AG09309 (cell line): ENCODE measurements at regions not wholly inside any gene's neighbourhood (a gene's known extent, or its start where the extent isn't known, plus 50 kb on each side); places are given as distances from the start of the nearest gene placed in this dataset.

Experiments used
- DNase-seq: peaks from one replicate; pipeline ENCODE4 v3.0.0-alpha.2; 2010; ENCODE audit warnings: low read depth
- H3K4me3 ChIP-seq: 2 replicates; pipeline ENCODE4 v1.5.1; 2011; ENCODE audit warnings: mild to moderate bottlenecking, low read depth, low read length, moderate library complexity; ENCODE audit not compliant: control insufficient read depth
- TF ChIP-seq, protein P1 (sequence below): IDR thresholded peaks from 2 replicates; pipeline ENCODE4 v1.5.1; 2011; ENCODE audit warnings: mild to moderate bottlenecking, low read depth, low read length, inconsistent platforms; ENCODE audit not compliant: insufficient read depth, control insufficient read depth; ENCODE audit errors: missing control alignments

DNA sequence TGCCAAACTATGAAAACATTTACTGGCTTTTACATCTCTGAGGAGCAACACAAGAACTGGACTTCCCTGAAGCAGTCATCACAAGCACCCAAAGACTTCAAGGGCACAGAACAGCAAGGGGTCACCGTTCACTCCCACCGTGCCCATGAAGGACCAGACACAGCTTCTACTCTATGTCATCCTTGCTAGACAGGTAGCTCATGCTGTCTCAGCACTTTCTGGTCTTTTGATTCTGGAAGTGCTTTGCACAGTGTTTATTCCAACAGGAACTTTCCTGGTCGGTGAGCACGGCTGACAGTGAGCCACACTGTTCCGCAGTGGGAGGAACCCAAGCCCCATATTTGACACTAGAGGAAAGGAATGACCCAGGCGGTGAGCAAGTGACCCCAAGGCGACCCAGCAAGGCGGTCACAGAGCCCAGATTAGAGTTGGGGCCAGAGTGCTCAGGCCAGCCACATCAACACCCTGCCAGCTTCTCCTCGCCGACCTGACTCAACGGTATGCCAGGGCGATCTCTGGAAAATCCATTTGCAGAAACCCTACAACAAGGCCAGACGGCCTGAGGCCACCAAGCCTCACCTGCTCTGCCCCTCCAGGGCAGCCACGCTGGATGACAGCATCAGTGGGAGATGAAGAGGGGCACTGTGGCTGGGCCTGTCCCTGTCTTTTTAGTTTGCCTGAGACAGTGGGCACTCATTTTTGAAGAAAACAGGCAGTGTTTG lies 318.6 kb downstream of the TCERG1L start:
- DNase-seq, result no peak
- TF ChIP-seq, protein P1, sequence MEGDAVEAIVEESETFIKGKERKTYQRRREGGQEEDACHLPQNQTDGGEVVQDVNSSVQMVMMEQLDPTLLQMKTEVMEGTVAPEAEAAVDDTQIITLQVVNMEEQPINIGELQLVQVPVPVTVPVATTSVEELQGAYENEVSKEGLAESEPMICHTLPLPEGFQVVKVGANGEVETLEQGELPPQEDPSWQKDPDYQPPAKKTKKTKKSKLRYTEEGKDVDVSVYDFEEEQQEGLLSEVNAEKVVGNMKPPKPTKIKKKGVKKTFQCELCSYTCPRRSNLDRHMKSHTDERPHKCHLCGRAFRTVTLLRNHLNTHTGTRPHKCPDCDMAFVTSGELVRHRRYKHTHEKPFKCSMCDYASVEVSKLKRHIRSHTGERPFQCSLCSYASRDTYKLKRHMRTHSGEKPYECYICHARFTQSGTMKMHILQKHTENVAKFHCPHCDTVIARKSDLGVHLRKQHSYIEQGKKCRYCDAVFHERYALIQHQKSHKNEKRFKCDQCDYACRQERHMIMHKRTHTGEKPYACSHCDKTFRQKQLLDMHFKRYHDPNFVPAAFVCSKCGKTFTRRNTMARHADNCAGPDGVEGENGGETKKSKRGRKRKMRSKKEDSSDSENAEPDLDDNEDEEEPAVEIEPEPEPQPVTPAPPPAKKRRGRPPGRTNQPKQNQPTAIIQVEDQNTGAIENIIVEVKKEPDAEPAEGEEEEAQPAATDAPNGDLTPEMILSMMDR, result no peak

DNA sequence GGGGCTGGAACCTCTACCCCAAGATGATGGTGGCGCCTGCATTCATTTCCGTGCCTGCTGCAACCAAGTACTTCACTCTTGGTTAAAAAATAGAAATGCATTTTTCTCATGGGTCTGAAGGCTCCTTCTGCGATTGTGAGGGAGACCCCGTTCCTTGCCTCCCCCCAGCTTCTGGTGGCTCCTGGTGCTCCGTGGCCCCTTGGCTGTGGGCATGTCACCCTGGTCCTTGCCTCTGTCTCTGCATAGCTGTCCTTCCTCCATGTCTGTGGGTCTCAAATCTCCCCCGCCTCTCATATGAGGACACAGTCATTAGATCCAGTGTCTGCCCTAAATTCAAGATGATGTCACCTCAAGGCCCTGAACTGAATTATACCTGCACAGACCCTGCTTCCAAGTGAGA lies 317.9 kb downstream of the TCERG1L start:
- DNase-seq, result no peak
- TF ChIP-seq, protein P1, result no peak
- no peak overlapping the region for H3K4me3 ChIP-seq

More for the DNA sequence above, 318.6 kb downstream of the TCERG1L start:
- H3K4me3 ChIP-seq, result no peak overlapping the region

DNA sequence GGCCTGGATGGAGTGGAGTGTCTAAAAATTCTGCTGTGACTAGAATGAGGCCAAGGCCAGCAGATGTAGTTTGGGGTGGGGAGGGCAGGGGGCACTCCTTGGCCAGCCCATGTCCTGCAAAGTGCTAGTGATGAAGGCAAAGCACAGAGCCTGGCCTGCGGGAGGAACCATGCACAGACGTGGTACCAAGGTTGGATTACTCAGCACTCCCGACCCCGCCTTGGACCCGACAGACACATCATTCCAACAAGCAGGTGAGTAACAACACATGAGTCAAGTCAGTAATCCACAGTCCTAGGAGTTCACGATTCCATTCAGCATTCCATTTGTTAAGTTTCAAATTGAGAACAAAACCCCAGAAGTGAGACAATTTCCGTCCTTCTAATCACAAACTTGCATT lies 317.3 kb downstream of the TCERG1L start:
- TF ChIP-seq, protein P1, result no peak
- no peak overlapping the region for H3K4me3 ChIP-seq
- DNase-seq, result no peak

DNA sequence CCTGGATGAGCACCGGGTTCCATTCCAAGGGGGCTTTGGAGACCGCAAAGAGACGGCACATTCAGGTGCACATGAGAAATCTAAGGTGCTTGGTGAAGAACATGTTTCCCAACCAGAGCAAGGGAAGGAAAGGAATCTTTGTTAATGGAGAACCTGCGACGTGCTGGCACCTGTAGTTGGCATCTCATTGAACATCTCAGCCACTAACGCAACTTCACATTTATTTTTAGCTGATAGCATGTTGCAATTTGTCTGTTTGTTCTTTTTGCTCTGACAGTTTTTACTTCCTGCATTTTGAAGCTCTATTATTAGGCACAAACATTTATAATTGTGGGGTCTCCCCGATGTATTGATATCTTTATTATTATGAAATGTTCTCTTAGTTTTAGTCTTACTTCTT lies 316.7 kb downstream of the TCERG1L start:
- H3K4me3 ChIP-seq, result no peak overlapping the region
- DNase-seq, result no peak
- TF ChIP-seq, protein P1, result no peak

DNA sequence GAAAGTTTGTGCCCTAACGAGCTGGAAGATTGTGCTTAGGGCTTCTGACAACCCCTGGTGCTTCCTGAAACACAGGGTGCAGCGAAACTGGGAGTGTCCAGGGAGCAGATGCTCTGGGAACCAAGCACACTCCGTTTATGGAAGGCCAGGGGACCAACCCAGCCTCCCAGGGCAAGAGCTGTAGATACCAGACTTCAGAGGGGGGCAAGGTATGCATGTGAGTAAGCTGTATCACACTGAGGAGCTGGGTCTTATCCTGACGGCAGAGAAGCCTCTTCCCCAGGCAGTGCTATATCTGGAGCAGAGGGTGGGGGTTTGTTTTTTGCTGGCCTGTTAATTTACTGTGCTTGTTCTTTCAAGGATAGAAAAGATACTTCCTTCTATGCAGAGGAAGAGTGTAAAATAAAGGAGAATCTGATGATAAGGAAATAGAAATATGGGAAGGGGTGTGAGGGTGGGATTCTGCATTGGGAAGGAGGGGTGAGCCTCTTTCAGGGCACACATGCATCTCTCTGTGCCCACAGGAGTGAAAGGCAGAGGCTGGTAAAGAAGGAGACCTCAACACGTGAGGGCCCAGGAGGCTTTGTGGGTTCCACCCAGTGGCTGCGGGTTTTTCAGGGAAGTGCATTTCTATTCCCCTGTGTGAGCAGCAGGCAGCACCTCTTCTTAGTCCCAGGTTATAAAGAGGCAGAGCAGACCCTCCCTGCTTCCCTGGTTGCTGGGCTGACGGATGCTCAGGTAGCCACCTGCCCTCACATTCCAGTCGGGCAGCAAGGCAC lies 314.1 kb downstream of the TCERG1L start:
- DNase-seq, result no peak
- H3K4me3 ChIP-seq, result no peak overlapping the region
- TF ChIP-seq, protein P1, result no peak

DNA sequence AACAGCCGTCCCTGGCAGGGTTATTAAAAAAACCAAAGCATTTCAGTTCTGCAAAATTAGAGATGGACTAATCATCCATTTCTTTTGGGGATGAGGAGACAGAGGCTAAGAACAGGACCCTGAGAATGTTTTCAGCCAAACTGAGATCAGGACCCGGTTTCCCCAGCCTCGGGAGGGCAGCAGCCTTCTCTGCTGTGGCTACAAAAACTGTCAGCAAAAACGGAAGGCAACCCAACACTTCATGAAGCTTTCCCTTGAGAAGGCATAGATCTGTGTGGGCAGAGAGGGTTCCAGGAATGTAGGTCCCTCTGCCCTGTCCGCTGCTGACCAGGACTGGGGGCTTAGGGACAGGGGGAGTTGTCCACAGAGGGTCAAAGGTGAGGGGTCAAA lies 313.5 kb downstream of the TCERG1L start:
- no peak overlapping the region for H3K4me3 ChIP-seq
- TF ChIP-seq, protein P1, result no peak
- no peak for DNase-seq

DNA sequence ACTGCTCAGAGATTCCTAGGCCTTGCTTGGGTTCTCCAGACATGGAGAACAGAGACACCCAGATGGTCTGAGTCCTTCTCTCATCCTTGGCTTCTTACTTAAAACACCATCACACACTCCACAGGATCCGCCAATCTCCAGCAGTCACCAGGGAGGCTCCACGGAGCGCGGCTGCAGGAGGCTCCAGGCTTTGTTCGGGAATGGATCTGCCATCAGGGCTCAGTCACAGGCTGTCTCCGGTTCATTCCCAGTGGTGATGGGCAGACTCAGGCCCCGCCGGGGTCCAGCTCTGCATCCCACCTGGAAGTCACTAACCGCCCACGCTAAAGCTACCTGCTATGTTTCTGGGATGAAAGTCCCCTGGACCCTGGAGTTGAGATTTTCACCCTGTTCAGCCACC lies 312.9 kb downstream of the TCERG1L start:
- TF ChIP-seq, protein P1, result no peak
- no peak for DNase-seq
- H3K4me3 ChIP-seq, result no peak overlapping the region
